ENCODE measurements at regions not wholly inside any gene's neighbourhood (a gene's known extent, or its start where the extent isn't known, plus 50 kb on each side); places are given as distances from the start of the nearest gene placed in this dataset.

GRCh38 chr2:181223234-181223633 lies 234.0 kb upstream of the ITGA4 start:
- TF ChIP-seq CTCF (conservative IDR thresholded peaks at IDR 0.05) (no peak), EZH2 (IDR thresholded peaks at IDR 0.05; ENCODE audit: low read depth) (no peak)
